Astrocyte of the spinal cord (primary cell): ENCODE measurements at regions not wholly inside any gene's neighbourhood (a gene's known extent, or its start where the extent isn't known, plus 50 kb on each side); places are given as distances from the start of the nearest gene placed in this dataset.

Experiments used
- DNase-seq: peaks from one replicate; pipeline ENCODE4 v3.0.0; 2011; ENCODE audit warnings: low read depth, low spot score
- H3K4me3 ChIP-seq: 2 replicates; pipeline ENCODE4 v1.5.1; 2011; ENCODE audit warnings: low read depth, mild to moderate bottlenecking, low read length, moderate library complexity
- CTCF ChIP-seq: IDR thresholded peaks from 2 replicates; pipeline ENCODE4 v1.5.1; 2012; ENCODE audit warnings: low read depth, mild to moderate bottlenecking, low read length, inconsistent platforms
- in situ Hi-C: cut with HindIII; loops from 2 replicates; pipeline ENCODE4 v1.10.0; 2017; ENCODE audit warnings: low sequenced_read_pairs

- no peak for DNase-seq
- H3K4me3 ChIP-seq, result no peak overlapping the region
- in situ Hi-C loops, result no loop called here
- TF ChIP-seq CTCF, result no peak
These were observed 67.6 kb upstream of the TMEM200A start for GRCh38 chr6:130298258-130298657.

- no peak overlapping the region for H3K4me3 ChIP-seq
- TF ChIP-seq CTCF, result no peak
- DNase-seq, result no peak
- in situ Hi-C loops, result no loop called here
These were observed 69.0 kb upstream of the TMEM200A start for GRCh38 chr6:130296854-130297253.

- in situ Hi-C loops, result no loop called here
- DNase-seq, result peak; percentile 74
- TF ChIP-seq CTCF, result peak; percentile 85
- no peak overlapping the region for H3K4me3 ChIP-seq
These were observed 71.0 kb upstream of the SAMD3 start for GRCh38 chr6:130293800-130294199.

GRCh38 chr6:130288065-130288464 lies 65.3 kb upstream of the SAMD3 start:
- in situ Hi-C loops, result no loop called here
- no peak overlapping the region for H3K4me3 ChIP-seq
- no peak for TF ChIP-seq CTCF
- no peak for DNase-seq

- H3K4me3 ChIP-seq, result no peak overlapping the region
- in situ Hi-C loops, result no loop called here
- peak; percentile 47 for DNase-seq
- peak; percentile 69 for TF ChIP-seq CTCF
These were observed 59.7 kb upstream of the SAMD3 start for GRCh38 chr6:130282234-130282995.

GRCh38 chr6:130276507-130276906 lies 53.8 kb upstream of the SAMD3 start:
- no peak for DNase-seq
- in situ Hi-C loops, result no loop called here
- H3K4me3 ChIP-seq, result no peak overlapping the region
- no peak for TF ChIP-seq CTCF
